GM19035 (cell line): ENCODE measurements at regions not wholly inside any gene's neighbourhood (a gene's known extent, or its start where the extent isn't known, plus 50 kb on each side); places are given as distances from the start of the nearest gene placed in this dataset.

Source experiments
- ATAC-seq: cut with Tn5 transposase; IDR thresholded peaks from one replicate; pipeline ENCODE4 v1.9.1; 2021; ENCODE audit not compliant: unreplicated experiment

DNA sequence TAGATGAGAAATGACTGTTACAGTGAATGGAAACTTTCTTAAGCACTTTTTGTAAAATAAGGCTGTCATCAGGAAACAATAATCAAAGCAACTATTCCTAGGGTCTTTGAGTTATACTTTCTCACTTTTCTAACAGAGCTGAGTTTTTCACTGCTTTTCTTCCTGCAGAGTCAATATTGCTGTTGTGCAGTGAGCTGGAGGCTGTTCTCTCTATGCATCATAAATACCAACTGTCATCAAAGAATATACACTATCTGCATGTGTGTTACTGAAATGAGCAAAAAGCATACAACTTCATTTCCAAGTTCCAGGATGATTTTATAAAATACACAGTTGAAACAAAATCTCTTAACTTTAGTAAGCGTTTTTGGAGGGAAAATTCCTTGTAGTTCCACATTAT is 110.4 kb upstream of the CPSF6 start:
- ATAC-seq = no peak

DNA sequence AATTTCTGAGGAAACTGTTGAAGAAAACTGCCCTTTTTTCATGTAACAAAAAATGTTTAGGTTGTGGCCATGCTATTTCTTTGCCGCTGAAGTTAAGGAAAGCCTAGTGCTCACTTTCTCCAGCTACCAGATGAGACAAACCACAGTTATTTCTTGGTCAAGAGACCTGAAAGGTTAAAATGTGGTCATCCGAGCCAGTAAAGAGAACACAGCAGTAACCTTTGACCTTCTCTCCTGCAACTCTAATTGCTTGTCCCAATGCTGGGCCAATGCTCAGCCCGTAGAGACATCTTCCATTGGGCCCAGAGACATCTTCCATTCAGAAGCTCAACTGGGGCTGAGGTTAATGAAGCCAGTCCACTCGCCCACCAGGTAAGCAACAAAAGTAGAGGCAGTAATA is 109.8 kb upstream of the CPSF6 start:
- no peak for ATAC-seq

DNA sequence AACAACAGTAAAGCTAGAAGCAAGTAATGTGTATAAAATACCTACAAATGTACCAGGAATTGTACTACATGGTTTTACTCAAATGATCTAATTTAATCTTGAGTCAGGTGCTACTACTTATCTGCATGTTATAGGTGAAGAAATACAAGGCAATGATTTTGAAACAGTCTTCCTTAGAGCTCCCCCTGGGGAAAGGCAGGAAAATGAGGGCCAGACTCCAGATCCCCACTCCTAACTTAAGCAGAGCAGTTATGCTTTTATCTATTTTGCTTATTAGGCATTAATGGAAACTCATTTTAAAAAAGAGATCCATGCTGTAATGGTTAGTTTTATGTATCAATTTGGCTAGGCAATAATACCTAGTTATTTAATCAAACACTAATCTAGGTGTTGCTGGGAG is 109.3 kb upstream of the CPSF6 start:
- no peak for ATAC-seq

DNA sequence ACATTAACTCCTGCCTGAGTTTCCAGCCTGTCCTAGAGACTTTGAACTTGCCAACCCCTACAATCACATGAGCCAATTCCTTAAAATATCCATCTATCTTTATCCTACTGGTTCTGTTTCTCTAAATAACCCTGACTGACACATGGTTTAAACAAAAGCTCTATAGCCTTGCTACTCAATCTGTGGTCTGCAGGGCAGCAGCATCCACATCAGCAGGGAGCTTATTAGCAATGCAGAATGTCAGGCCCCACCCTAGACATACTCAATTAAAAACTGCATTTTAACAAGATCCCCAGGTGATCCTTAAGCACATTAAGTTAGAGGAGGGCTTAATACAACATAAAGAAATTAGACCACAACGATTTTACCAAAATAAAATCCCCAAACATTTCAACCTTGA is 108.3 kb upstream of the CPSF6 start:
- ATAC-seq = no peak

DNA sequence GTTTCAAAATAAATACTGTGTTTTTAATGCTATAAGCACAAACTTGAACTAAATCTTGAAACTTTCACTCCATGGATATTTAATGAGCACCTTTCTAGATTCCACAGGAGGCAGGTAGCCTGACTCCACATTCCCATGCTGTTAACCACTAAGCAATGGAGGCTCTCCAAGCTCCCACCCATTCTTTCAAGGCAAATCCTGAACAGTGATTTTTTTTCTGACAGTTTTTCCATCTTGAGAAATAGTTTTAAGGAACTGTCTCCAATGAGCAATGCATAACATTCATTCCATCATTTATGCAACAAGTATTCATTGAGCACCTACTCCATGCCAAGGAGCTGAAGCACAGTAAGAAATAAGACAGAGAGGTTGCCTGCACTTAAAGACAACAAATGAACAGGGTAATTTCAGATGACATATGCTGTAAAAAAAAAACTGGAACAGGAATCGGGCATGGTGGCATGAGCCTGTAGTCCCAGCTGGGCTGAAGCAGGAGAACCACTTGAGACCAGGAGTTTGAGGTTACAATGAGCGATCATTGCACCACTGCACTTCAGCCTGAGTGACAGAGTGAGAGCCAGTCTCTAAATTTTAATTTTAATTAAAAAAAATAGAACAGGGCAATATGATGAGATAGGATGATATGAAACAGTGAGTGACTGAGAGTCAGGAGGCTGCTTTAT is 102.3 kb upstream of the CPSF6 start:
- no peak for ATAC-seq

DNA sequence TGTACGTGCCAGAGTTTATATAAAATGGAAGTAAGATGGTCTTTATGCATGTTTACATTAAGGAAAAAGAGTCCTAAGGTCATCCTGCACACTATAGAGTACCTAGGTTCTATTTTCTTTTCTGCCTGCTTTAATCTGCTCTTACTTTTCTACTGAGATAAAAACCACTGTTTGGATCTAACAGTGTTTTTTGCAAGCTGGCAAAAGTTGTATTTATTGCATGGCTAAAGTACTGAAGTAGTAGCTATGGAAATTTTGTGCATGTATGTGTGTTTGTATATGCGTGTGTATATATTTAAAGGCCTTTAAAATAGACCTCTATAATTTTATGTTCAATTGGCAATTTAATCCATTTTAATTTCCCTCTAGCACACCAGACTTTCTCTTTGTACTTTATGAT is 98.3 kb upstream of the CPSF6 start:
- no peak for ATAC-seq

DNA sequence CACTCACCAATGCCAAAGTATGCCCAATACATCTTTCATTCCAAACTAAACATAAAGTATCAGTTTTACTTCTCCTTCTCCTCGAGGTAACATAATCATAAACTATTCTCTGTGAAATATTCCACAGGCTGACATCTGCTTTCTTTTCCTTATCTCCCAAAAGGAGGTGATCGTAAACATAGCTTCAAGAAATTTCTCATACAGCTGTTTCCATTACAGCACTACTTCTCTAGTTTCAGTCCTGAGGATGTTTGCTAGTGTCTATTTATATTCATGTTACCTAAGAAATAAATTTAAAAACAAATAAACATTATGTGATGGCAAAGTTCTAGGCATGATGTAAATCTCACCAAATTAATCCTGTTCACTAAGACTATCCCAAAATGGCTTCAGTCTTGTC is 90.1 kb upstream of the CPSF6 start:
- ATAC-seq = no peak

DNA sequence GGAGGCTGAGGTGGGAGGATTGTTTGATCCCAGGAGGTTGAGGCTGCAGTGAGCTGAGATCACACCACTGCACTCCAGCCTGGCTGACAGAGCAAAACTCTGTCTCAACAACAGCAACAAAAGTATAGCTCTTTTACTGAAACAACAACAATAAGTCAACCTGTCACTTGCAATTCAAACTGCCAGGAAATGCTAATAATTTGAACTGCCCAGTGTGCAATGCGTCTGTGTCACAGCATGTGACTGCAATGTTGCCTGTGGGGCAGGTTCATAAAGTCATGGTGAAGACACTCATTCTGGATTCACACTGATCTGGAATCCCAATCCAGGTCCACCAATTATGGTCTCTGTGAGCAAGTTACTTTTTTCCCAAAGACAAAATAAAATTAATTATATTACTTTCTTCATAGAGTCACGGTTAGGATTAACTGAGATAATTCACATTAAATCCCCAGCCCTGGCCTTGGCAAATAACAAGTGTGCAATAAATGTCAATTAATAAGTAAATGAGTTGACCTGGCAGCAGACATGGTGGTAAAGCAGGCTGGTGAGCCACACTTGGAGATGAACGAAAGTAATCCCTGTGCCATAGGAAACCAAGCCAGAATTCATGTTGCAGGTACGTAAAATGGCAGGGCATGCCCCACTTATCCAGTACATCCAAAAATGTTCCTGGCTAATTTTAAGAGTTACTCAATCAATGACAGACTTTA is 89.1 kb upstream of the CPSF6 start:
- no peak for ATAC-seq

DNA sequence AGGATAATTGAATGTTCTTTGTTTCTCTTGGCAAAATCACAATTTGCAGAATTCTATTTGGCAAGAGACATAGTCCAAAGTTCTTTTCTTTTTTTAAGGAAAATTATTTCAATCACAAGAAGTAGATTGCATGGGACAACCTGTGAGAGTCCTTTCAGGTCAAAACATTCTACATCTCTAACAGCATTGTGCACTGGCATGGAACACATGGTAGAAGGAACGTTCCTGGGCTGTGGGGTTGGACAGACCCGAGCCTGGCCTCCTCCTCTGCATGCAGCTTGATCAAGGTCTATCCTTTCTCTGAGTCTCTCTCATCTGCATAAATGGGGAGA is 88.6 kb upstream of the CPSF6 start:
- no peak for ATAC-seq

DNA sequence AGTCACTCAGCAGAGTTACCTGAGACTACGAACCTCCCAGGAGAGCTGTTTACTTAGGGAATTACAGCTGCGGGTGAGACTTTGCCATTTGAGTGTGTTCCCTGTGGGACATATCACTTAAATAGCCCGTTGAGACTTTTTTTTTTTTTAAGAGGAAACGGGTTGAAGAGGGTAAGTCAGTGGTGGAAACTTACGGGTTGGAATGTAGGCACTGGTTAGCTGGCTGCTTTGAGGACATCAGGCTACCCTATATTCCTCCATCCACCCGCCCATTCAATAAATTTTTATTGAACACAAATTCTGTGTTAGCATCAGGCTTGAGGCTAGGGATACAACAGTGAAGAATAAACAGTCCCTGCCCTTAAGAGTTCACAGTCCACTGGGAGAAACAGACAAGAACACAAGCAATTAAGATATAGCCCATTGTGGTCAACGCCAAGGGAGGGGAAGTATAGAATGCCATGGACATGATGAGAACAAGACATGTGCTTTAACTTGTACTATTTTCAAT is 88.1 kb upstream of the CPSF6 start:
- ATAC-seq = no peak

DNA sequence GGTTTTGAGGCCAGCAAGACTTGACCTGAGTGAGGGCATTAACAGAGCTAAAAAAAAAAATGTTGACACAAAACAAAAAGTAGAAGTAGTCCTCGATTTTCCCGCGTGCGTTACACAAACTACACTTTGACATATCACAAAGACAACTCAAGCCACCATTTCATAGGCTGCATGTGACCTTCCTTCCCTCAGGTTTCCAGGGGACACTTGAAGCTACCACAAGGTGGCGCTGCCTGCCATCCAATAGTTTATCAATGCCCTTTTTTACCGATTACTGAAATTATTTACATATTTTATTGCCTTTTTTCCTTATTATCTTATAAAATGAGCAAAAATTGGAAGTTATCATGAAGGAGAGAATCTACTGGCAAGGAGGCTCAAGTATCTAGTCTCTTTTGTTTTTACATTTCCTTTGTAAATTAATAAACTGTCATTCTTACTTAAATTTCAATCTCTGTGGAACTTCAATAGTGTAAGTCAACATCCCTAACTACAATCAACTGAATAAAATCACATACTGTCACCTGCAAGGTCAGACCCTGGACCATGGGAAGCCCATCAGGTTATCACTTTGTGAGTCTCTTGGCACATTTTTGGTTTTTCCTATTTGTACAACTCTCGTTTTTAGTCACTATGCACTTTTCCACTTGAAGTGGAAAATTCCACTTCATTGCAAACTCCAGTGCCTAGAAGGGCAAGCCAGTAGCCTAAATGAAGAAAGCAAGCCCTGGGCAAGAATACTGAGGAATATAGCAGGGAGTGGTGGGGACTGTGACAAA is 84.6 kb upstream of the CPSF6 start:
- ATAC-seq = peak; percentile 44

DNA sequence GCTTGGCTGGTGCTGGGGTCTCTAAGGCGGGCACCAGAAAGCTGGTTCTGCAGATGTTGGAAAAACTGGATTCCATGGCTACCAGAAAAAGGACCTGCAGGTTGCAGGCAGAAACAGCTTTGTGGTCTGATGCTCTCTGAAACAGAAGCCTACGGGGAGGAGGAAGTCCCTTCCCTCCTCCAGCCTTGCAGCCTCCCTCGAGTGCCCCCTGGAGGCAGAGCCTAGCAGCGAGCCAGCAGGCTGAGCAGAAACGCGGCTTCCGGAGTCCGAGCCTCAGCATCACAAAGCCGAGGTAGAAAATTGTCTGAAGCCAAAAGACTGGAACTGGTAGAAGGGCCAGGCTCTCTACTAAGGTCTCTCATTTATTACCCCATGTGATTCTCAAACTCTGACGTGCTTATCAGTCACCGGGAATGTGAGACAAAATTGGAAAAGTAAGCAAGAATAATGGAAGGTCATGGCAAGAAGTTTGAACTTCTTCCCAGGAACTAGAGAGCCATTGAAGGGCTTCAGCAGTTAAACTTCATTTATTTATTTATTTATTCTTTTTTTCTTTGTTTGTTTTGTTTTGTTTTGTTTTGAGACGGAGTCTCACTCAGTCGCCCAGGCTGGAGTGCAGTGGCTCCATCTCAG is 82.2 kb upstream of the CPSF6 start:
- peak; percentile 94 for ATAC-seq

DNA sequence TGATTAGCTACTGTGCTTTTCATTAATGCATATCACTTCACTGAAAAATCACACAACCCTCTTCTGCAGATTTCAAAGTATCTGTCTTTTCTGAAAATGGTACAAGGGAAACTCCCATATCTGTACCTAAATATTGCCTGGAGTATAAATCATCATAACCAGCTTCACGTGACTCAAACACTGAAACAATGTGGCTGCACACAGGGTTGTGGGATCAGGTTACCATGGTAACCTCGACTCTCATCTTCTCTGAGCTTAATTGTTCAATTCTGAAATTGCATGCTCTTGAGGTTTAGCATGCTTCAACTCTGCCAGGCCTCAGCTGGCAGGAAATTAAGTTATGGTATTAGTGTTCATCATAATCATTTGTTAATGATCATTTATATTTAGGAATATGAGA is 77.5 kb upstream of the CPSF6 start:
- peak; percentile 71 for ATAC-seq

DNA sequence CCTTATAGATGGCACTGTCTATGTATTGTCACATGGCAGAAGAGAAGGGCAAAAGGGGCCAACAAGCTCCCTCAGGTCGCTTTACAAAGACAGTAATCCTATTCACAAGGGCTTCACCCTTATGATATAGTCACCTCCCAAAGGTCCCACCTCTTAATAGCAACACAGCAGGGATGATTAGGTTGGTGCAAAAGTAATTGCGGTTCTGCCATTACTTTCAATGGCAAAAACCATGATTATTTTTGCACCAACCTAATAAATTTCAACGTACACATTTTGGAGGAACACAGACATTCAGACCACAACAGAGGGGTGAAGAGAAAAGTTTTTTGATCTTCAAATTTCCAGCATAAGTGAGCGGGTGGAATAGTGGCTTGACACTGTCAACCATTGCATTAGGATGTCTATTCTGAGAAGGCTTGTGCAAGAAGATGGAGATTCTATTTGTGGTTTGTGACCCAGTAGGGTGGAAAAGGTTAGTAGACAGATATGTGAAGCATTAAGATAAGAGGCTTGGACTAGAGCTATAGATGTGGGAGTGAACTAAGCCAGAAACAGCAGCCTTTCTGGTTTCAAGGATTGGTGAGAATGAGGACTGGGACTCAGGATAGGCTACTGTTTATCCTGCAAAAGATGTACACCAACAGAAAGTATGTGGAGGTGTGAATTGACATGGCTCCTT is 75.5 kb upstream of the CPSF6 start:
- ATAC-seq = no peak

DNA sequence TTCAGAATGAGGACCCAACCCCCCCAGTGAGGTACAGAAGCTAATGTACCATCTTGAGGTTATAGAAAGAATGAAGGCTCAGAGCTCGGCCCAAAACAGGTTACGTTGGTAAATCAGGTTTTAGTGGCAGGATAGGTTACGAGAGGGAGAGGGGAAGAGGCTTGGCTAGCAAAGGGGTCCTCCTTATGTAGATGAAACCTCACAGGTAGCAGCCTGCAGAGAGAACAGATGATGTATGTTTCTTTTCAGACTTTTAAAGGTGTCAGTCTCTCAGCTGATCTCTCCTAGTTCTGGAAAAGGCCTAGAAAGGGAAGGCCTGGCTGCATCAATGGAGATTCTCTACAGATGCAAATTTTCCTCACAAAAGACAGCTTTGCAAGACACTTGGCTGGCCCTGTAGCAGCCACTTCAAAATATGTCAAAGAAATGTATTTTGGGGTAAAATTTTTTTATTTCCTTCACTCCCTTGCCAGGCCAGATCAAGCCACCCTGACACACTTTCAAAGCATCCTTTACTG is 71.7 kb upstream of the CPSF6 start:
- ATAC-seq = no peak

DNA sequence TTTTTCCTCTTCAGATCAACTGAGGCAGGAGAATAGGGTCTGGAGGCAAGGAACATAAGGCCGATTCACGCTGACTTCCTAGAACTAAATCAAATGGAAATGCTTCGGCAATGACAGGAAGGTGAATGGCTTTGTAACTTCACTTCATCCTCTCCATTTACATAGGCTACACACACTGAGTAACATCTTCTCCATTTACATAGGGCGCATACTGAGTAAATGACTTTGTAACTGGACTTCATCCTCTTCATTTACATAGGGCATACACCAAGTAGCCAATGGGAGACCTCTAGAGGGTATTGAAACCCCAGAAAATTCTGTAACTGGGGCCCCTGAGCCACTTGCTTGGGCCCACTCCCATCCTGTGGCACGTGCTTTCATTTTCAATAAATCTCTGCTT is 71.0 kb upstream of the CPSF6 start:
- no peak for ATAC-seq

DNA sequence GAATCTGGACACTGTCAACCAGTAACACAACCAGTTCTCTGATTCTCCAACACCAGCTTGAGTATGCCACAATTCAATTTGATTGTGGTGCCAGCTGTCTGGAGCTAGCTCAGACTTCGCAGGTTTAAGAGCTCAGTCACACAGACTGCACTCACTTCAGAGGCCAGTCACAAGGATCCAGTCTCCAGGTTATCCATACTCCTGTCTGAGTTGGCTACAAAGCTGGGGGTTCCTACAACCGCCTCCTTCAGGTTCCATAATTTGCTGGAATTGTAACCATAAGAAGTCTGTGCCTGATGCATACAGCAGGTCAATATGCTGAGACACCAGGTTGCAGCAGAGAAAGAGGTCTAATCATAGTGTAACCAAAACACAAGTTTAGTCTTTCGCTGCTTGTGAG is 70.5 kb upstream of the CPSF6 start:
- ATAC-seq = no peak

DNA sequence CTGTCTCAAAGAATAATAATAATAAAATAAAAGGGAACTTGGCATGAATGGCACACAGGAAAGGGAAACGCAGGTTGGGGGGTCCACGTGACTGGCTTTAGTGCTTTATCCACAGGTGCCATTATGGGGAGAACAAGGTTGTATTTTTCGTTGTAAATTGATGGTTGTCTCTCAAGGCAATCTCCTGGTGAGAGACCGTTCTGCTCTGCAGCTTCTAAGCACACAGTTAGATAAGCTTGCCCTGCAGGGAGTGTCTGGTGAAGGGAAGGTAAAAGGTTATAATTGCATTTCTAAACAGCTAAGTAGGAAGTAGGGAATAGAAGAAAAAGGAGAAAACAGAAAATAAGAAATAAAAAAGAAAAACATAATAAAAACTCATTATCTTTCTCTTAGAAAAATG is 69.1 kb upstream of the CPSF6 start:
- ATAC-seq = no peak

DNA sequence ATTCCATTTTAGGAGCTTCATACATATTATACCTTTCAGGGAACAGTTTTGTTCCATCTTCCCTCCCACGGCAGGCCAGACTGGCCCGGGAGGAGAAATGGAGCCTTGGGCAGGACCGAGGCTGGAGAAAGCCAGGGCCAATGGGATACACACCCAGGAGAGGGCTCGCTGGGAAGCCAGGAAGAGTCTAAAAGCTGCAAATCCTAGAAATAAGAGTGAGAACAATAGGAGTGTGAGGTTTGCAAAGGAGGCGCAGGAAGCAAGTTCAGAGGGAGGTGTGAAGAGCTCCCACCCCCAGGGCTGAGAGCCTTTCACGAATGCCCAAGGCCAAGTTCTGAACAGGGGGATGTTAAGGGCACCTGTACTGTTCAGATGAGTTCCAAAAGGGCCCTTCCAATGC is 67.5 kb upstream of the CPSF6 start:
- no peak for ATAC-seq

DNA sequence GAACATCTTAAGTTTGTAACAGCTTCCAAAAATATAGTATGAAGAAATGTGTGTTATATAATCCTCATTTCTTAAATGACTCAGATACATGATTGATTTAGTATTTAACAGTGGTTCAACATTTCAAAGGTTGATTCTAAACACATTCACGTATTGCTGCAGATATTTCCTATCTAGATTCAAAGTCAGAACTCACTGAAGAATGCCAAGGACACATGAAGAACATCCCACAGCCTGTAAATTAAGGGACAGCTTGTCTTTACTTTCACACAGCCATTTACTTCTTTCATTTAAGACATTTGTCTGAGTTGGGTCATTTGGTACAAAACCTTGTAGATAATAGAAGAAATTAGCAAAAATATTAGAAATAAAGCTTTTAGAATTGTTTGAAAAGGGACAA is 66.9 kb upstream of the CPSF6 start:
- ATAC-seq = no peak

DNA sequence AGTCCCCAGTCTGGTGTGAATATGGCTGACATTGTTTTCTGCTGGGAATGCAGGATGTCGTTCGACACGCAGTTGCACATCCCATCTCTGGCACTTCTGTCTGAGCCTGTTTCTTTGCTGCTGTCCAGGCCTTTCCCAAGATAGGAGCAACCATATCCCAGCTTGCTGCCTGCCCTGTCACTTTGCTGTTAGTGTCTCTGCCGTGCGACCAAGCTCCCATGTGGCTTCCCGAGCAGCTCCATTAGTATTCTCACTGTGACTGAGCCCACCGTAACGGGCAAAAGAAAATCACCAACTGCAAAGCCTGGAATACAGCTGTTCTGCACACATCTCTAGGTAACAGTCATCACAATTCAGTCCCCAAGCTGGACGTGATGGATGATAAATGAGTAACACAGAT is 66.0 kb upstream of the CPSF6 start:
- ATAC-seq = no peak
